ENCODE measurements at regions not wholly inside any gene's neighbourhood (a gene's known extent, or its start where the extent isn't known, plus 50 kb on each side); places are given as distances from the start of the nearest gene placed in this dataset.
"Not testable (repeated sequence)": the region's sequence is repeated elsewhere in the genome, so short reads cannot be mapped to it uniquely, and the experiment has no call there.

GRCh38 chr10:25874402-25874801 is 59.6 kb upstream of the MYO3A start:
- H3K9me3 Mint-ChIP-seq; H3K27me3 Mint-ChIP-seq; H3K27ac Mint-ChIP-seq; H3K36me3 Mint-ChIP-seq; H3K4me1 ChIP-seq (ENCODE audit: insufficient read depth, low read length); H3K4me3 ChIP-seq (ENCODE audit: low read length in 2 of 2); H3K9me3 ChIP-seq (ENCODE audit: control insufficient read depth in 1 of 2, low read length in 2 of 2); H3K36me3 ChIP-seq (ENCODE audit: insufficient read depth, low read length); POLR2A ChIA-PET (ENCODE audit: partially characterized antibody); intact Hi-C loops (cut with micrococcal nuclease); H3K27me3 ChIP-seq (ENCODE audit: insufficient read depth, low read length); H3K4me3 Mint-ChIP-seq; DNase-seq; H3K27ac ChIP-seq (ENCODE audit: low read depth, low read length); H3K4me1 Mint-ChIP-seq: not testable (repeated sequence)
- CTCF ChIA-PET (ENCODE audit: partially characterized antibody) = interaction anchor here (2.1 kb wide), 2 partner anchors 9 to 16 kb away, joined by 6 to 8 read pairs; no protein-coding TSS in a partner anchor

GRCh38 chr10:25875556-25876165 is 58.4 kb upstream of the MYO3A start:
- ChIA-PET CTCF (ENCODE audit: partially characterized antibody) (interaction anchor here (0.7 to 2.3 kb wide), 20 partner anchors 8 to 1484 kb away, joined by 3 to 29 read pairs (median 4); no protein-coding TSS in a partner anchor), POLR2A (ENCODE audit: partially characterized antibody) (no interaction called here)
- H3K27ac Mint-ChIP-seq = no peak overlapping the region
- Histone ChIP-seq H3K9me3 (ENCODE audit: control insufficient read depth in 1 of 2, low read length in 2 of 2) (no peaks in the 10 kb centered on the region), H3K4me3 (ENCODE audit: low read length in 2 of 2) (no peak overlapping the region), H3K4me1 (ENCODE audit: insufficient read depth, low read length) (no peaks in the 10 kb centered on the region), H3K36me3 (ENCODE audit: insufficient read depth, low read length) (no peaks in the 10 kb centered on the region), H3K27me3 (ENCODE audit: insufficient read depth, low read length) (no peaks in the 10 kb centered on the region), H3K27ac (ENCODE audit: low read depth, low read length) (no peak overlapping the region)
- peak; percentile 33 to 50 (median 39) for DNase-seq
- peaks cover 0 to 3% (median 0%) of the 10 kb centered on the region in 8 donors for H3K9me3 Mint-ChIP-seq
- no peaks in the 10 kb centered on the region for H3K4me1 Mint-ChIP-seq
- intact Hi-C loops (cut with micrococcal nuclease) = no loop called here
- no peaks in the 10 kb centered on the region for H3K36me3 Mint-ChIP-seq
- H3K27me3 Mint-ChIP-seq = peaks cover 1 to 2% of the 10 kb centered on the region in 2 donors
- no peak overlapping the region for H3K4me3 Mint-ChIP-seq

DNA sequence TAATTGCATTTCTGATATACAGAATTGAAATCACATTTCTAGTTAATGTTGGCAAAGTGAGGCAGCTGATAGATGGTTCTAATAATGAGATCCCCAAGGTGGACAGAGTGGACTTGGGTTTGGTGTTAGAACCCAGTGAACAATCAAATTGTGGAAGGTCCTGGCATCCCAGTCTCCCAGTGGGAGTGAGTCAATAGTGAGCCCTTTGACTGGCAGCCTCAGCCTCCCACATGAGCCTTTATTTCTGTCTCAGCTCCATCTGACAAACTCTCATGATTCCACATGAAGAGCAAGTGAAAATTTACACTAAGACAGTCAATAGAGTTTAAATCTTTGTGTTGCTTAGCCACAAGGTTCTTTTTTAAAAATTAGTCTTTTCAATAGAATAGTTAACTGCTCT is 56.7 kb upstream of the MYO3A start:
- H3K4me3 Mint-ChIP-seq = no peak overlapping the region
- CTCF ChIA-PET (ENCODE audit: partially characterized antibody) = interaction anchor here (1.8 kb wide), 1 partner anchor 38 kb away, joined by 6 read pairs; no protein-coding TSS in a partner anchor

More for the DNA sequence above, 56.7 kb upstream of the MYO3A start:
- Histone ChIP-seq H3K9me3 (ENCODE audit: control insufficient read depth in 1 of 2, low read length in 2 of 2) (no peaks in the 10 kb centered on the region), H3K27ac (ENCODE audit: low read depth, low read length) (no peak overlapping the region), H3K4me1 (ENCODE audit: insufficient read depth, low read length) (no peaks in the 10 kb centered on the region), H3K27me3 (ENCODE audit: insufficient read depth, low read length) (no peaks in the 10 kb centered on the region), H3K36me3 (ENCODE audit: insufficient read depth, low read length) (no peaks in the 10 kb centered on the region), H3K4me3 (ENCODE audit: low read length in 2 of 2) (no peak overlapping the region)
- no peak overlapping the region for H3K27ac Mint-ChIP-seq
- H3K4me1 Mint-ChIP-seq = no peaks in the 10 kb centered on the region
- H3K27me3 Mint-ChIP-seq = peaks cover 1 to 2% of the 10 kb centered on the region in 2 donors
- intact Hi-C loops (cut with micrococcal nuclease) = no loop called here
- H3K9me3 Mint-ChIP-seq = no peaks in the 10 kb centered on the region
- DNase-seq = no peak
- POLR2A ChIA-PET (ENCODE audit: partially characterized antibody) = no interaction called here
- no peaks in the 10 kb centered on the region for H3K36me3 Mint-ChIP-seq
